H1 (cell line): ENCODE measurements at regions not wholly inside any gene's neighbourhood (a gene's known extent, or its start where the extent isn't known, plus 50 kb on each side); places are given as distances from the start of the nearest gene placed in this dataset.

Source experiments
- CBX5 ChIP-seq: fragments of 300-800, 300-1000 bp; sonication (generic); IDR thresholded peaks from 2 replicates; pipeline ENCODE4 v1.7.1; 2016; ENCODE audit warnings: antibody characterized with exemption, low read length, low read depth
- E2F6 ChIP-seq: IDR thresholded peaks from 2 replicates; pipeline ENCODE4 v1.6.1; 2012; ENCODE audit warnings: inconsistent platforms

GRCh38 chr2:126307740-126308139, 348.2 kb upstream of the GYPC start (continued):
- no peak for TF ChIP-seq CBX5
- TF ChIP-seq E2F6 = no peak
